GM10248 (cell line): ENCODE measurements at regions not wholly inside any gene's neighbourhood (a gene's known extent, or its start where the extent isn't known, plus 50 kb on each side); places are given as distances from the start of the nearest gene placed in this dataset.

ENCODE experiments used
- CTCF ChIA-PET: fragments of 300-600 bp; sonication (Branson Sonifier 250); formaldehyde crosslinking; extraction: SDS; loops from one replicate; lab custom pipeline; 2021; ENCODE audit warnings: antibody characterized with exemption; lab: Yijun Ruan, JAX
- POLR2A ChIA-PET: fragments of 350-650 bp; sonication (Branson Sonifier 250); formaldehyde crosslinking; extraction: SDS; loops from one replicate; lab custom pipeline; 2020; ENCODE audit warnings: antibody characterized with exemption; lab: Yijun Ruan, JAX
- DNase-seq: peaks from one replicate; pipeline ENCODE4 v3.0.0; 2012; ENCODE audit errors: extremely low spot score
- TF ChIP-seq, protein P1 (sequence below): IDR thresholded peaks from 2 replicates; pipeline ENCODE4 v1.5.1; 2012; ENCODE audit warnings: mild to moderate bottlenecking, low read depth; ENCODE audit errors: extremely low read depth, missing control alignments, control extremely low read depth

GRCh38 chr10:130824230-130825014, 487.1 kb downstream of the TCERG1L start:
- ChIA-PET CTCF (no interaction called here), POLR2A (no interaction called here)
- TF ChIP-seq, protein P1, sequence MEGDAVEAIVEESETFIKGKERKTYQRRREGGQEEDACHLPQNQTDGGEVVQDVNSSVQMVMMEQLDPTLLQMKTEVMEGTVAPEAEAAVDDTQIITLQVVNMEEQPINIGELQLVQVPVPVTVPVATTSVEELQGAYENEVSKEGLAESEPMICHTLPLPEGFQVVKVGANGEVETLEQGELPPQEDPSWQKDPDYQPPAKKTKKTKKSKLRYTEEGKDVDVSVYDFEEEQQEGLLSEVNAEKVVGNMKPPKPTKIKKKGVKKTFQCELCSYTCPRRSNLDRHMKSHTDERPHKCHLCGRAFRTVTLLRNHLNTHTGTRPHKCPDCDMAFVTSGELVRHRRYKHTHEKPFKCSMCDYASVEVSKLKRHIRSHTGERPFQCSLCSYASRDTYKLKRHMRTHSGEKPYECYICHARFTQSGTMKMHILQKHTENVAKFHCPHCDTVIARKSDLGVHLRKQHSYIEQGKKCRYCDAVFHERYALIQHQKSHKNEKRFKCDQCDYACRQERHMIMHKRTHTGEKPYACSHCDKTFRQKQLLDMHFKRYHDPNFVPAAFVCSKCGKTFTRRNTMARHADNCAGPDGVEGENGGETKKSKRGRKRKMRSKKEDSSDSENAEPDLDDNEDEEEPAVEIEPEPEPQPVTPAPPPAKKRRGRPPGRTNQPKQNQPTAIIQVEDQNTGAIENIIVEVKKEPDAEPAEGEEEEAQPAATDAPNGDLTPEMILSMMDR, result no peak
- DNase-seq, result no peak

DNA sequence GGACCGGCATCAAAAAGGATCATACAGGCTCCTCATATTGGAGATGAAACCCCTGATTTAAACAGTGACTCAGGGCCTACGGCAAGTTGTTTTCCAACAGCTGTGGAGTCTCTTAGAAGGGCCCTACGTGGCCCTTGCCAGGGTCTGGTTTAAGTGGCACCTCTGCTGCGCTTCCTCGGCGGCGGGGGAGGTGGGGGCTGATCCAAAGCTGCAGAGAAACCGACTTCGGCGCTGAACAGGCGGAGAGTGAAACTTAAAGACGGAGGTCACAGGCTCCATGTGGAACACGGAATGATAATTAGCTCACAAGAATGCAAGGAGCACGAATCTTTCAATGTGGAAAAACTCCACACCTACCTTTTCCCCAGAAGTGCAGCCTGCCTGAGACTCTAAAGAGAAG, 477.9 kb downstream of the TCERG1L start:
- ChIA-PET CTCF (no interaction called here), POLR2A (no interaction called here)
- no peak for DNase-seq
- TF ChIP-seq, protein P1, result no peak

DNA sequence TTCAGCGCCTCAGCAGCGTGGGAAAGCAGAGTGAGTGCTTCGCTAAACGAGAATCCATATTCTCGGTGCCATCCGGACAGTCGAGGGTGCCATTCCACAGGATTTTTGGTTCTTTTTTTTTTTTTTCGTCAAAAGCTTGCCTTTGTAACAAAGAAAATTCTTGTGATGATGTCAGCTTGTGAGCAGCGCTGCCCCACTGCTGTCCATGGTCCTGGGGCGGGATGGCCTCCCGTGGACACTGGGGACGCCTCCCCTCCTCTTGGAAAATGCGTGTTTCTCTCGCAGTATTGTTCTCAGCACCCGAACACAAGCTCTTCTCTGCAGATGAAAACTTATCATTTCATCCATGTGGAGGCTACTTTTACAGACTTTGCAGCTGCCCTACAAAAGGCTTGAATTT, 477.4 kb downstream of the TCERG1L start:
- TF ChIP-seq, protein P1, result no peak
- CTCF ChIA-PET, result no interaction called here
- POLR2A ChIA-PET, result no interaction called here
- no peak for DNase-seq

GRCh38 chr10:130834573-130834972, 476.9 kb downstream of the TCERG1L start:
- TF ChIP-seq, protein P1, result no peak
- no peak for DNase-seq
- ChIA-PET POLR2A (no interaction called here), CTCF (no interaction called here)

GRCh38 chr10:130835068-130835467, 476.5 kb downstream of the TCERG1L start:
- ChIA-PET POLR2A (no interaction called here), CTCF (no interaction called here)
- TF ChIP-seq, protein P1, result no peak
- DNase-seq, result no peak

DNA sequence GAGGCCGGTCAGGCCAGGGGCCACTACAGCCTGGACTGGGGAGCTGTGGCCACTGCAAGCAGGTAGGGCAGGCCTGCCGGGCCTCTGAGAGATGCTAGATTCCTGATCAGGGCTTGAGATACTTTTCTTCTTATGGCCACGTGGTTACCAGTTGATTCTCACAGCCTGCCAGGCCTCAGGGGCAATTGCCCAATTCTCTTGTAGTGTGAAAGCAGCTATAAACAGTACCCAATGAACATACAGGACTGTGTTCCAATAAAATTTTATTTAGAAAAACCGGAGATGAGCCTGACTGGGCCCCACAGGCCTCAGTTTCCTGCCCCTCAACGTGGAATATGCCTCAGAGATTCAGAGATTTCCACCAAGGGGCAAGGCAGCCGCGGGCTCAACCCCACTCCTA, 475.2 kb downstream of the TCERG1L start:
- ChIA-PET POLR2A (no interaction called here), CTCF (no interaction called here)
- no peak for DNase-seq
- TF ChIP-seq, protein P1, result no peak

DNA sequence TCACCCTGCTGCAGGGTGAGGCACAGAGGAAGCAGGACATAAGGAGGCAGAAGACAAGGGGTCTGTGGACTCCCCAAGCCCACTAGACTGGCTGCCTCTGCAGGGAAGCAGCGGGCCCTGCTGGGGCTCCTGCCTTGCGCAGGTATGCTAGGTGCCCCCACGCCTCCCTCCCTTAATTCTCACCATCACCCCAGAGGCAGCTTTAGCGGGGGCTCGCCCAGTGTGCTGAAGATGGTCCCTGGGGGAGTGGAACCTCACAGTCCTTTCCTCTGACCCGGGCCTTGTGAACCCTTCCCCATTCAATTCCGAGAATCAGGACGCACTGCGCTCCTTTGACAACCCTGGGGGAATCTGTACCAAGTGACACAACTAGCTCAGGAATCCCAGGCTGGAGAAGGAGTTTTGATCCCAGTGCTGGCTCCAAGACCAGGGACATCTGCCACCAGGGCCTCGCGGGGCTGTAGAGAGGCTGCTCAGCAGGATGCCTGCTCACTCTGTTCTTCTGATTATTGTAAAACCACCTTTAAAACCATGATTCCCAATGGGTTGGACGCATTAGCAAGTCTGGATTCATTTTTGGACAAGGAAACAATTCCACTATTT, 468.4 kb downstream of the TCERG1L start:
- TF ChIP-seq, protein P1, result no peak
- ChIA-PET POLR2A (no interaction called here), CTCF (no interaction called here)
- no peak for DNase-seq
